GM21515 (cell line): ENCODE measurements at regions not wholly inside any gene's neighbourhood (a gene's known extent, or its start where the extent isn't known, plus 50 kb on each side); places are given as distances from the start of the nearest gene placed in this dataset.
"Not testable (repeated sequence)": the region's sequence is repeated elsewhere in the genome, so short reads cannot be mapped to it uniquely, and the experiment has no call there.

Experiments used
- ATAC-seq: cut with Tn5 transposase; IDR thresholded peaks from one replicate; pipeline ENCODE4 v1.9.1; 2021; ENCODE audit not compliant: unreplicated experiment

- peak; percentile 79 for ATAC-seq
These were observed 56.7 kb upstream of the GOLGA8R start for GRCh38 chr15:30470601-30471365.

DNA sequence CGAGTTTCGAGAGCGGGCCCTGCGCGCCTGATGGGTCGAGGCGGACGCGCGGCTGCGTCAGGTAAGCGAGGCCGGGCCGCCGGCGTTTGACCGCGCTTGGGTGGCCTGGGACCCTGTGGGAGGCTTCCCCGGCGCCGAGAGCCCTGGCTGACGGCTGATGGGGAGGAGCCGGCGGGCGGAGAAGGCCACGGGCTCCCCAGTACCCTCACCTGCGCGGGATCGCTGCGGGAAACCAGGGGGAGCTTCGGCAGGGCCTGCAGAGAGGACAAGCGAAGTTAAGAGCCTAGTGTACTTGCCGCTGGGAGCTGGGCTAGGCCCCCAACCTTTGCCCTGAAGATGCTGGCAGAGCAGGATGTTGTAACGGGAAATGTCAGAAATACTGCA is 57.3 kb upstream of the GOLGA8R start:
- ATAC-seq = not testable (repeated sequence)

DNA sequence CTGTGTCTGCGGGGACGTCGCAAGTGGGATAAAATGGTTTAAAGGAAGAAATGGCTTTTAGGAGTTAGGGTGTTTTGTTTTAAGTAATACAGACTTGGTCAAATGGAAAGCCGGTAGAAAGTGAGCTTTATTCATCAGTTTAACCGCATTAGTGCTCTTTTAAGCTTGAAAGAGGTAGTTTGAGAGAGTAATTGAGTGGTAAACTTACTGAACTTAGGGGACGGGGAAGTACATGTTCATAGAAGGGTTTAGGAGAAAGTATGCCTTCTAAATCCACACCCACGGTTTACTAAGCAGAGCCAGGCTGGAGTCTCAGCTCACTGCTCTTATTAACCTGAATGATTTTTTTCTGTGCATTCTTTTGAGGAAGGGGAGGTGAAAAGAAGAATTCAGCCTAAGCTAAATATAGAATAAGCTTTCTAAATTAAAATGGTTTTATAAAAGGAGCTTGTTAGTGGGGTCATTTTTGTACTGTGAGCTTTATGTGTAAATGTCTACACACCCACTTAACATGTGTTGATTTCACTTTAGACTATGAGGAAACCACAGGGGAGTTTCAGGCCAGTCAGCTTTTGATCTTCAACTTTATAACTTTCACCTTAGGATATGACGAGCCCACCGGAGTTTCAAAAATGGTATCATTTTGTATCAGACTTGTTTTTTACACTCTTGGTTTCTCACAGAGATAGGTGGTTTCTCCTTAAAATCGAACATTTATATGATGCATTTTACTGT is 57.9 kb upstream of the GOLGA8R start:
- ATAC-seq = not testable (repeated sequence)

- not testable (repeated sequence) for ATAC-seq
These were observed 67.0 kb upstream of the GOLGA8Q start for GRCh38 chr15:30484887-30485286.

DNA sequence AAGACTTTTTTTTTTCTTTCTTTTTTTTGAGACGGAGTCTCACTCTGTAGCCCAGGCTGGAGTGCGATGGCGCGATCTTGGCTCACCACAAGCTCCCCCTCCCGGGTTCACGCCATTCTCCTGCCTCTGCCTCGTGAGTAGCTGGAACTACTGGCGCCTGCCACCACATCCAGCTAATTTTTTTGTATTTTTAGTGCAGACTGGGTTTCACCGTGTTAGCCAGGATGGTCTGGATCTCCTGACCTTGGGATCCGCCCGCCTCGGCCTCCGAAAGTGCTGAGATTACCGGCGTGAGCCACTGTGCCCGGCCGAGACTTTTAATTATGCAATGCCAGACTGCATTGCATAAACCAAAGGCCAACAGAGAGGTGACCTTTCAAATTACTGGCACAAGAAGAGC is 62.6 kb upstream of the GOLGA8Q start:
- not testable (repeated sequence) for ATAC-seq

DNA sequence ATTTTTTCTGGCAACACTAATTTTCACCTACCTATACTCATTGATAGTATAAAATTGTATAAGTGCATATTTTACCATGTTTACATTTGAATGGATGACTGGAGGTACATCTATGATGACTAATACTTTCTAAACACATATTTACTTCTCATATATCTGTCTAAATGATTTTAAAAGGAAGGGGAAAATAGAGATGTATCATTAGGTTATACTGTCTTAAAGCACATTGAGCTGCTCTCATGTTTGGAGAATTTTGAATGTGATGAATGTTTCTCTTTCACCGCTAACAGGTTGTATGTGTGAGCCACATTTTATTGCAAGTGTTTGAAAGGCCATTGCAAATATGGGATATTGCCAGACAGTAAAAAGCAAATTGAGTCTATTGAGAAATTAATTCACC is 61.5 kb upstream of the GOLGA8Q start:
- not testable (repeated sequence) for ATAC-seq

GRCh38 chr15:30493947-30494346 is 57.9 kb upstream of the GOLGA8Q start:
- not testable (repeated sequence) for ATAC-seq

GRCh38 chr15:30497275-30497674 is 54.6 kb upstream of the GOLGA8Q start:
- ATAC-seq = not testable (repeated sequence)

GRCh38 chr15:30499233-30499632 is 52.6 kb upstream of the GOLGA8Q start:
- not testable (repeated sequence) for ATAC-seq

DNA sequence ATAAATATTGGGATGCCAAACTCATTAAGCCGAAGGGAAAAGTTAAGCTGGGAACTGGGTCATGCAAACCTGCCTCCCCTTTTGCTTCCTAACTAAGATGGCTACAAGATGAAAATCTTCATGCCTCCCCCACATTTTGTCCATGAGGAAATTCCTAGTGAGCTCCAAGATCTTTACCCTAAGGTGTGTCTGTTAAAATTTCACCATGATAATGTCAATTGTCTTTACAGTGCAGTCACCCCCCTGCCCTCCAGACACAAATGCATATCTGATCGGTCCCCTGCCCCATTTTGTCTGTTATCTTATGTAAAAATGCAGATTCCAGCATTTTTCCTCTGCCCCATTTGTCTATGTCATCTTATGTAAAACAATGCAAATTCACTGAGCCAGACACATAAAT is 51.3 kb upstream of the GOLGA8Q start:
- not testable (repeated sequence) for ATAC-seq
